Stimulated activated naive CD8-positive, alpha-beta T cell treated with anti-CD3 and anti-CD28 coated beads, Interleukin-15, Interleukin-2, amounts not matched to agents 100 ng/mL and 50 ng/mL, for 24 hours (primary cell): ENCODE measurements at regions not wholly inside any gene's neighbourhood (a gene's known extent, or its start where the extent isn't known, plus 50 kb on each side); places are given as distances from the start of the nearest gene placed in this dataset.

Experiments
- H3K27ac Mint-ChIP-seq: one replicate; pipeline ENCODE4 v1.8.0; 2021; ENCODE audit warnings: mild to moderate bottlenecking, mixed read lengths
- H3K27me3 Mint-ChIP-seq: one replicate; pipeline ENCODE4 v1.8.0; 2021; ENCODE audit warnings: mixed read lengths
- H3K36me3 Mint-ChIP-seq: one replicate; pipeline ENCODE4 v1.8.0; 2021; ENCODE audit warnings: low read depth, mixed read lengths
- H3K4me1 Mint-ChIP-seq: one replicate; pipeline ENCODE4 v1.8.0; 2021; ENCODE audit warnings: low read depth, mixed read lengths
- H3K4me3 Mint-ChIP-seq: one replicate; pipeline ENCODE4 v1.8.0; 2021; ENCODE audit warnings: mild to moderate bottlenecking, mixed read lengths
- H3K9me3 Mint-ChIP-seq: one replicate; pipeline ENCODE4 v1.8.0; 2021; ENCODE audit warnings: mixed read lengths

DNA sequence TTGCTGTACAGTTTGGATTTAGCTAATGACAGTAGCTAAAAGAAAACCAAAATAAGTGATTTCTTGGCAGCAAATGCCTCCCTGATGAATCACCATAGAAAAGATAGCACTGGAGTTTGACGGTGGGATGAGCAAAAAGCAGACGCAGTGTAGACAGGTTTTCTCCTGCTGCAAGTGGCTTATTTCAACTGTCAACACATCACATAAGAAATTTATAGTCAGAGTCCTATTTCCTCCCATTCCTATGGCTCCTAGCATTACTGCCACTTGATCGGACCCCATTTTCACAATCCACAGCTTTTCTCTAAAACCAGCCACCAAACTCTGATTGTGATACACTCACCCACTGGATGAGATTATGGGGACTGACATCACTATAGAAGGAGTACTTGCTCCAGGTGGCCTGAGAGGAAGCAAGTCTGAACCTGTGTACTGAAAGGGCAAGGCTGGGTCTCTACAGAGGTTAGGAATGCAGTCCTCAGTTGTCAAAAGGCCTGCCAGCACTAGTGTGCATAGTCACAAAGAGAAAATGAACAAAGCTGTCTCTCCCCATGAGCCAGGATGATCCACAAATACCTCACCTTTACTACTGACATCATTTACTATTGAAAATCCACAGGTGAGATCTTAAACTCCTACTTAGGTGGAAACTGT, 359.8 kb downstream of the LTN1 start:
- Mint-ChIP-seq H3K9me3 (no peaks in the 10 kb centered on the region), H3K27me3 (no peaks in the 10 kb centered on the region), H3K4me1 (peaks cover 34% of the 10 kb centered on the region), H3K4me3 (no peak overlapping the region), H3K36me3 (peaks cover under 1% of the 10 kb centered on the region), H3K27ac (no peak overlapping the region)

DNA sequence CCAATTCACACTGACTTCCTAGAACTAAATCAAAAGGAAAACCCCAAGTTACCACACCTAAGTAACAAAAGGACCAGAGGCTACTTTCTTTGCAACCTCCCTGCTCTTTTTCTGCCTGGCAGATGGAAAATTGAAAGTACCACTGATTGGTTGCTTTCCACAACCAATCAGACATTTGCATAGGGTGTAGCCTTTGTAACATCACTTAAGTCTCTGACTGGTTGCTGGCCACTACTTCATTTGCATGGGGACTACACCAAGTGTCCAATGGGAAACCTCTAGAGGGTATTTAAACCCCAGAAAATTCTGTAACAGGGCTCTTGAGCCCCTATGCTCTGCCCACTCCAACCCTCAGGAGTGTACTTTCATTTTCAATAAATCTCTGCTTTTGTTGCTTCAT, 365.0 kb downstream of the LTN1 start:
- H3K9me3 Mint-ChIP-seq: no peaks in the 10 kb centered on the region
- H3K36me3 Mint-ChIP-seq: peaks cover 16% of the 10 kb centered on the region
- no peak overlapping the region for H3K4me3 Mint-ChIP-seq
- peaks cover 13% of the 10 kb centered on the region for H3K4me1 Mint-ChIP-seq
- H3K27me3 Mint-ChIP-seq: no peaks in the 10 kb centered on the region
- H3K27ac Mint-ChIP-seq: no peak overlapping the region

DNA sequence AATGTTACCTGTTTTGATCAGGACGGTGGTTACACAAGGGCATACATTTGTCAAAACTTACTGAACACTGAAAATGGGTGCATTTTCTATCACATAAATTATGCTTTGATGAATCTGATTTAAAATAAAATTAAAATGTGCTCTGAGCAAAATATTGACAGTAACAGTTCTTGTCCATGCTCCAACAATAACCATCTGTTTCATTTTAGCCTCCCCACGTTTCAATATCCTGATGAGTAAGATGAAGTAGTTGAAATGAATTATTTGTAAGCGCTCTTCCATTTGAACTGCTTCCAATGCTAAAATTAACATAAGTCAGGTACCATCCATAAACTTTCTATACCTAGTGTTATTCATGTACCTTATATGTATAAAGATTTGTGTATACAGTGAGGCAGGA, 365.4 kb downstream of the LTN1 start:
- Mint-ChIP-seq H3K27me3 (no peaks in the 10 kb centered on the region), H3K9me3 (no peaks in the 10 kb centered on the region), H3K27ac (no peak overlapping the region), H3K4me3 (no peak overlapping the region), H3K36me3 (peaks cover 16% of the 10 kb centered on the region), H3K4me1 (peaks cover 9% of the 10 kb centered on the region)

DNA sequence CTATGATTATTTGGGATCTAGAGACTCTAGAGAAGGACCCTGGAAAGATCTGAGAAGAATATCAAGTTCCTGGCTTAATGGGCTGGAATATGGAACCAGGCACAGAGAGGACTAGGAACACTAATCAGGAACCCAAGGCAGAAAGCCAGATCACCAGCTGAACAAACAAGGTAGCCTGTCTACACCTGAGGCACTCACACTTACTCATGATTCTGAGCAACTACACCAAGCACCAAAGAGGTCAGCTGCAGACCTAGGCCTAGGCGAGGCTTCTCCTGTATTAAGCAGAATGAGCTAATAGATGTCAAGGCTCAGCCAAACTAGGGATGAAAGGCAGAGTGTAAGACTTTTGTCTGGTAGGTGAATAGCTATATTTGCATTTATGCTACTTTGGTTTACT, 368.1 kb downstream of the LTN1 start:
- no peak overlapping the region for H3K27ac Mint-ChIP-seq
- H3K9me3 Mint-ChIP-seq: no peaks in the 10 kb centered on the region
- peaks cover 16% of the 10 kb centered on the region for H3K36me3 Mint-ChIP-seq
- no peak overlapping the region for H3K4me3 Mint-ChIP-seq
- H3K27me3 Mint-ChIP-seq: no peaks in the 10 kb centered on the region
- peaks cover 8% of the 10 kb centered on the region for H3K4me1 Mint-ChIP-seq

DNA sequence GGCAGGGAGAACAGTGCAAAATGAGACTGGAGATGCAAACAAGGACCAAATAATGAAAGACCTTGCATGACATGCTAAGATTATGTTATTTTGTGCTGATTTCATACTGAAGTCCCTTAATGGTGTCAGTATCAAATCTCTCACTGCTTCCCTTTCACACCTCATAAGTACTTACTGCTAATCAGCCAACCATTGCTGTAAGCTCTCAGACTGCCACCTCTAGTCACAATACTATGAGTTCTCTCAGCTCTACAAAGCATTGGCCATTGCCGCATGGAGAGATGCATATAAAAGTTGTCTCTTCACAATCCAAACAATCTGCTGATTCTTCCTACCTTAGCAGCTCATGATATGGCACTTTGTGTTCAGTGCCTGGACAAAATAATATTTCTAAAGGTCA, 375.4 kb downstream of the LTN1 start:
- no peaks in the 10 kb centered on the region for H3K27me3 Mint-ChIP-seq

DNA sequence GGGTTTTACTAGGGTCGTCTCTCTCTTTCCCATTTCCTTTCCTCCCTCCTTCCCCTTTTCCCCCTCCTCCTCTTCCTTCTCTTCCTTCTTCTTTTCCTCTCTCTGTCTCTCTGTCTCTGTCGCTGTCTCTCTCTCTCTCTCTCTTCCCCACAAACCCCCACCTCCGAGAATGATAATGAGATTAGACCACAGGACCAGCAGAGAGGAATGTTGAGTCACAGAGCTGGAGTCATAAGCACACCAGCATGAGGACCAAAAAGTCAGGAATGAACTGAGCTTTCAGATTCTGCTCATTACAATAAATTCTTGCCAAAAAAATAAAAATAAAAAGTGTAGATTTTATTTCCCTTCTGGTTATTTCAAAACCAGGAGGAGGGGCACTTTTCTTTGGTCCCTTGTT, 377.4 kb downstream of the LTN1 start:
- H3K27ac Mint-ChIP-seq: no peak overlapping the region
- H3K27me3 Mint-ChIP-seq: no peaks in the 10 kb centered on the region
- no peaks in the 10 kb centered on the region for H3K36me3 Mint-ChIP-seq
- peaks cover 9% of the 10 kb centered on the region for H3K9me3 Mint-ChIP-seq
- H3K4me3 Mint-ChIP-seq: no peak overlapping the region
- no peaks in the 10 kb centered on the region for H3K4me1 Mint-ChIP-seq

More for the DNA sequence above, 375.4 kb downstream of the LTN1 start:
- Mint-ChIP-seq H3K36me3 (no peaks in the 10 kb centered on the region), H3K4me3 (no peak overlapping the region), H3K4me1 (no peaks in the 10 kb centered on the region), H3K27ac (no peak overlapping the region), H3K9me3 (peaks cover 1% of the 10 kb centered on the region)

DNA sequence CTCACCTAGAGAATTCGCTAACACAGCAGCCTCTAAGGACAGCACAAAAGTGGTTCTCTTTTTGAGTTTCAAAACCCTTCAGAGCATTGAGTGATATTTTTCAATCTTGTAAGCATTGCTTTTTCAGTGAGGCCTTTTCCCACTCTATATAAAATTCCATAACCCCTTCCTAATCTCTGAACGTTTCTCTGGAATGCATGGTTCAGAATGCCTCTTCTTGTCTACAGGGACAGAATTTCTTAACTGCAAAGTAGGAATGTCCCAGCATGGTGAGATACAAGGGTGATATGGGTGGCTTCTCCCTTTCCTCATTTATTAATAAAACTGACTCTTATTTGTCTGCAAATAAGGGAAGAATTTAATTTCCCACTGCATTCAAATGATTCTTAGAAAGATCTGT, 377.9 kb downstream of the LTN1 start:
- Mint-ChIP-seq H3K27ac (no peak overlapping the region), H3K4me1 (no peaks in the 10 kb centered on the region), H3K4me3 (no peak overlapping the region), H3K36me3 (no peaks in the 10 kb centered on the region), H3K27me3 (no peaks in the 10 kb centered on the region), H3K9me3 (peaks cover 9% of the 10 kb centered on the region)

- H3K27ac Mint-ChIP-seq: no peak overlapping the region
- H3K4me1 Mint-ChIP-seq: peaks cover 20% of the 10 kb centered on the region
- H3K27me3 Mint-ChIP-seq: no peaks in the 10 kb centered on the region
- peaks cover 8% of the 10 kb centered on the region for H3K36me3 Mint-ChIP-seq
- H3K9me3 Mint-ChIP-seq: peaks cover 13% of the 10 kb centered on the region
- no peak overlapping the region for H3K4me3 Mint-ChIP-seq
Measured at GRCh38 chr21:28608646-28609045, 384.0 kb downstream of the LTN1 start.

- H3K4me3 Mint-ChIP-seq: no peak overlapping the region
- peaks cover 20% of the 10 kb centered on the region for H3K4me1 Mint-ChIP-seq
- H3K27me3 Mint-ChIP-seq: no peaks in the 10 kb centered on the region
- peaks cover 8% of the 10 kb centered on the region for H3K36me3 Mint-ChIP-seq
- H3K9me3 Mint-ChIP-seq: peaks cover 13% of the 10 kb centered on the region
- no peak overlapping the region for H3K27ac Mint-ChIP-seq
Measured at GRCh38 chr21:28607545-28607944, 385.1 kb downstream of the LTN1 start.

DNA sequence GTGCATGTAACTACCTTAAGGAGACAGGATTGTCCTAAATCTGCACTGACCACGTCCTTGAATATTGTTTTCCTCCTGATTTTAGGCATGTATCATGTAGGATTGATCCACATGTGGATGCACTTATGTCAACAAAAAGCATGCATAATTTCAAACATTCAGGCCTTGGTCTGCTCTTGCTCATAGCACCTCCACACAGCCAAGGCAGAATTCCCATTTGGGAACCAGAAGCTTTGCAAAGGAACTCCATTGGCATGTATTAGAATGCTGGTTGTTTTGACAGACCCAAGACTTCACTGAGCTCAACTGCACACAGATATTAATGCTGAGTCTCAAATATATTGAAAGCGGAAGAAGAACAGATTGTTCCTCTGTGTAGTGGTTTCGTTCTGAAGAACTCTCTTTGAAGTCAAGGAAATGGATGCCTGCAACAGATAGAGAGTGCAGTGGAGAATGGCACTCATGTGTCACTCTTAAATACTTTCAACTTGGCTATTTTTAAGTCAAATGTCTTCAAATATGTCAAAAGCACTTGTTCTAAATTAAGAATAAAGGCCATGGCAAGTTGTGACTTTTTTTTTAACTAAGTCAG, 387.6 kb downstream of the LTN1 start:
- no peaks in the 10 kb centered on the region for H3K27me3 Mint-ChIP-seq
- H3K4me3 Mint-ChIP-seq: peak overlapping the region; percentile 38
- H3K36me3 Mint-ChIP-seq: peaks cover 20% of the 10 kb centered on the region
- no peak overlapping the region for H3K27ac Mint-ChIP-seq
- peaks cover 20% of the 10 kb centered on the region for H3K4me1 Mint-ChIP-seq
- peaks cover 17% of the 10 kb centered on the region for H3K9me3 Mint-ChIP-seq

GRCh38 chr21:28602546-28602945, 390.1 kb downstream of the LTN1 start:
- Mint-ChIP-seq H3K36me3 (peaks cover 22% of the 10 kb centered on the region), H3K27ac (no peak overlapping the region), H3K9me3 (peaks cover 24% of the 10 kb centered on the region), H3K4me3 (no peak overlapping the region), H3K27me3 (no peaks in the 10 kb centered on the region), H3K4me1 (peaks cover 20% of the 10 kb centered on the region)

- Mint-ChIP-seq H3K27ac (no peak overlapping the region), H3K9me3 (peaks cover 29% of the 10 kb centered on the region), H3K27me3 (no peaks in the 10 kb centered on the region), H3K36me3 (peaks cover 23% of the 10 kb centered on the region), H3K4me3 (no peak overlapping the region), H3K4me1 (no peaks in the 10 kb centered on the region)
Measured at GRCh38 chr21:28598214-28598613, 394.5 kb downstream of the LTN1 start.

DNA sequence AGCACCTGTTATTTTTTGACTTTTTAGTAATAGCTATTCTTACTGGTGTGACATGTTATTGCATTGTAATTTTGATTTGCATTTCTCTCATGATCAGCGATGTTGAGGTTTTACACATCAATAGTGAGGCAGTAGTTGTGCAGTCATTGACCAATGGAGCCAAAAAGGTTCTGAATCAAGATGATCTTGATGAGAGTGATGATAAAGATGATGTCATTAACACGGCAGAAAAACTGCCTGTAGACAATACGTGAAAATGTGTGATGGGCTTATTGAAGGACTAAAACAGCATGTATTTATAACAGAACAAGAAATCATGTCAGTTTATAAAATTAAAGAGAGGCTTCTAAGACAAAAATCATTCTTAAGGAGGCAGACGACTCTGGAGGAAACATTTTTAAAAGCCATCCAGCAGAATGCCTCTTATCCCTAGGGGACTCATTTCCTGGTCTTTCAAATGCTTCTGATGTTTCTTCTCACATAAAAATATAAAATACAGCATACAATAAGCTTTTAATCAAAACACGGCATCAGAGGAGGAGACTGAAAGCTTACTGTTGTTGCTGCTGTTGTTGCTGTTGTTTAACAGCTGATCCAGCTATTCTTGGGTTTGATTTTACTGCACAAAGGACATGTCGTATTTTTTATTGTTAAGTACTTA, 400.3 kb downstream of the LTN1 start:
- Mint-ChIP-seq H3K27ac (no peak overlapping the region), H3K4me1 (no peaks in the 10 kb centered on the region), H3K4me3 (no peak overlapping the region), H3K36me3 (peaks cover 4% of the 10 kb centered on the region), H3K27me3 (no peaks in the 10 kb centered on the region), H3K9me3 (peaks cover 11% of the 10 kb centered on the region)

DNA sequence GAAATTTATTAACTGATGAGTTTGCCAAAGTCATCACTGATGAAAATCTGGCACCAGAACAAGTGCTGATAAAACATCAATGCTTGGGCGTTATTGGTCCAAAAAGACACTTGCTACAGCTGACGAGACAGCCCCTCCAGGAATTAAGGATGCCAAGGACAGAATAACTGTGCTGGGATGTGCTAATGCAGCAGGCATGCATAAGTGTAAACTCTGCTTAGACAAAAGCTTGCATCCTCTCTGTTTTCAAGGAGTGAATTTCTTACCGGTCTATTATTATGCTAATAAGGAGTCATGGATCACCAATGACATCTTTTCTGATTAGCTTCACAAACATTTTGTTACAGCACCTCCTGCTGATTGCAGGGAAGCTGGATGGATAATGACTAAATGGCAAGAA, 402.0 kb downstream of the LTN1 start:
- no peak overlapping the region for H3K27ac Mint-ChIP-seq
- H3K4me3 Mint-ChIP-seq: no peak overlapping the region
- H3K9me3 Mint-ChIP-seq: peaks cover 7% of the 10 kb centered on the region

DNA sequence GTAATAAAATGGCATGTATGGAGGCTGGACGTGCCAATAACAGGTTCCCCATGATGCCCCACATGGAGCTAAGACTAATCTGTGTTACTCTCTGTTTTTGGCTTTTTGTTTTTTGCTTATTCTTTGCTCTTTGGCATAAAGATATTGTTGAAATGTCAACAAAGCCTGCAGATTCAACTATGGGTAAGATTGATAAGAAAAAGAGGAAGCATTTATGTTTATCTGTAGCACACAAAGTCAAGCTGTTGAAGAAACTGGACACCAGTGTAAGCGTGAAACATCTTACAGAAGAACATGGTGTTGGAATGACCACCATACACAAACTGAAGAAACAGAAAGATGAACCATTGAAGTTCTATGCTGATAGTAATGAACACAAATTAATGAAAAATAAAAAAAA, 402.7 kb downstream of the LTN1 start:
- no peak overlapping the region for H3K27ac Mint-ChIP-seq
- H3K4me1 Mint-ChIP-seq: no peaks in the 10 kb centered on the region
- no peaks in the 10 kb centered on the region for H3K27me3 Mint-ChIP-seq
- no peak overlapping the region for H3K4me3 Mint-ChIP-seq
- H3K36me3 Mint-ChIP-seq: peaks cover 4% of the 10 kb centered on the region
- H3K9me3 Mint-ChIP-seq: peaks cover 7% of the 10 kb centered on the region

More for the DNA sequence above, 402.0 kb downstream of the LTN1 start:
- H3K27me3 Mint-ChIP-seq: no peaks in the 10 kb centered on the region
- H3K36me3 Mint-ChIP-seq: peaks cover 4% of the 10 kb centered on the region
- no peaks in the 10 kb centered on the region for H3K4me1 Mint-ChIP-seq
